Esophagus (tissue), 2 donors: ENCODE measurements at regions not wholly inside any gene's neighbourhood (a gene's known extent, or its start where the extent isn't known, plus 50 kb on each side); places are given as distances from the start of the nearest gene placed in this dataset.

ENCODE experiments used
- H3K27ac ChIP-seq, 2 donors: one replicate each; pipeline ENCODE4 v1.5.1; 2013; ENCODE audit warnings: low read depth in 2 of 2, mild to moderate bottlenecking in 2 of 2, inconsistent platforms in 1 of 2, low read length in 1 of 2, moderate library complexity in 1 of 2
- H3K27me3 ChIP-seq, 2 donors: one replicate each; pipeline ENCODE4 v1.6.1; 2013; ENCODE audit warnings: low read length in 2 of 2, control low read depth in 1 of 2, mild to moderate bottlenecking in 1 of 2; ENCODE audit not compliant: insufficient read depth in 2 of 2, control insufficient read depth in 1 of 2
- H3K36me3 ChIP-seq, 2 donors: one replicate each; pipeline ENCODE4 v1.6.1; 2013; ENCODE audit warnings: low read length in 1 of 2; ENCODE audit not compliant: control insufficient read depth in 2 of 2, insufficient read depth in 2 of 2
- H3K4me1 ChIP-seq, 2 donors: one replicate each; pipeline ENCODE4 v1.6.1; 2013; ENCODE audit warnings: low read length in 1 of 2; ENCODE audit not compliant: control insufficient read depth in 2 of 2, insufficient read depth in 2 of 2
- H3K4me3 ChIP-seq, 2 donors: one replicate each; pipeline ENCODE4 v1.5.1; 2013; ENCODE audit warnings: low read length in 2 of 2, mild to moderate bottlenecking in 2 of 2, low read depth in 1 of 2, moderate library complexity in 1 of 2
- H3K9me3 ChIP-seq, 2 donors: one replicate each; pipeline ENCODE4 v1.6.1; 2013; ENCODE audit warnings: mild to moderate bottlenecking in 2 of 2, low read depth in 1 of 2, low read length in 1 of 2, moderate library complexity in 1 of 2; ENCODE audit not compliant: control insufficient read depth in 2 of 2, insufficient read depth in 1 of 2
- WGBS, 2 donors: extraction: QIAGEN DNeasy Blood & Tissue Kit; methylation state at CpG; one replicate each; pipeline ENCODE4 v1.1.7; 2013; 5-methylcytosine and 5-hydroxymethylcytosine counted together
- donor health status: healthy with polysubstance abuse.
- donor health status: Bipolar disorder and iron deficiency.

- H3K27ac ChIP-seq, result no peak overlapping the region
- no peaks in the 10 kb centered on the region for H3K36me3 ChIP-seq
- no peaks in the 10 kb centered on the region for H3K4me1 ChIP-seq
- H3K9me3 ChIP-seq, result no peaks in the 10 kb centered on the region
- H3K4me3 ChIP-seq, result no peak overlapping the region
- H3K27me3 ChIP-seq, result no peaks in the 10 kb centered on the region
These were observed 540.0 kb downstream of the ETV1 start for GRCh38 chr7:13449460-13449859.

- H3K27me3 ChIP-seq, result no peaks in the 10 kb centered on the region
- H3K4me1 ChIP-seq, result no peaks in the 10 kb centered on the region
- no peak overlapping the region for H3K27ac ChIP-seq
- no peak overlapping the region for H3K4me3 ChIP-seq
- no peaks in the 10 kb centered on the region for H3K36me3 ChIP-seq
- no peaks in the 10 kb centered on the region for H3K9me3 ChIP-seq
- WGBS, 2 donors, result 87 to 89% methylated on average over 8 of the region's 8 CpGs
These were observed 534.4 kb downstream of the ETV1 start for GRCh38 chr7:13454916-13455592.

- Histone ChIP-seq H3K27me3 (no peaks in the 10 kb centered on the region), H3K27ac (no peak overlapping the region), H3K36me3 (no peaks in the 10 kb centered on the region), H3K9me3 (no peaks in the 10 kb centered on the region), H3K4me3 (no peak overlapping the region), H3K4me1 (no peaks in the 10 kb centered on the region)
- 53 to 55% methylated on average over 4 of the region's 4 CpGs for WGBS, 2 donors
These were observed 531.7 kb downstream of the ETV1 start for GRCh38 chr7:13457790-13458189.

- WGBS, 2 donors, result 59 to 66% methylated on average over 7 of the region's 7 CpGs
- H3K9me3 ChIP-seq, result no peaks in the 10 kb centered on the region
- H3K4me1 ChIP-seq, result no peaks in the 10 kb centered on the region
These were observed 522.5 kb downstream of the ETV1 start for GRCh38 chr7:13466874-13467547.

GRCh38 chr7:13476881-13477444, 512.5 kb downstream of the ETV1 start:
- WGBS, 2 donors, result 85 to 87% methylated on average over 2 of the region's 2 CpGs
- no peaks in the 10 kb centered on the region for H3K9me3 ChIP-seq
- H3K27me3 ChIP-seq, result no peaks in the 10 kb centered on the region
- no peaks in the 10 kb centered on the region for H3K36me3 ChIP-seq
- H3K4me1 ChIP-seq, result no peaks in the 10 kb centered on the region
- H3K27ac ChIP-seq, result no peak overlapping the region
- no peak overlapping the region for H3K4me3 ChIP-seq

More at GRCh38 chr7:13466874-13467547, 522.5 kb downstream of the ETV1 start:
- no peaks in the 10 kb centered on the region for H3K27me3 ChIP-seq
- no peaks in the 10 kb centered on the region for H3K36me3 ChIP-seq
- no peak overlapping the region for H3K4me3 ChIP-seq
- H3K27ac ChIP-seq, result no peak overlapping the region

GRCh38 chr7:13489386-13489785, 500.1 kb downstream of the ETV1 start:
- Histone ChIP-seq H3K27me3 (no peaks in the 10 kb centered on the region), H3K9me3 (no peaks in the 10 kb centered on the region), H3K4me1 (no peaks in the 10 kb centered on the region), H3K36me3 (no peaks in the 10 kb centered on the region), H3K27ac (no peak overlapping the region), H3K4me3 (no peak overlapping the region)
- 90 to 91% methylated on average over 6 of the region's 6 CpGs for WGBS, 2 donors

- Histone ChIP-seq H3K27ac (no peak overlapping the region), H3K36me3 (no peaks in the 10 kb centered on the region), H3K4me3 (no peak overlapping the region), H3K4me1 (no peaks in the 10 kb centered on the region), H3K27me3 (no peaks in the 10 kb centered on the region), H3K9me3 (no peaks in the 10 kb centered on the region)
These were observed 492.5 kb downstream of the ETV1 start for GRCh38 chr7:13496976-13497375.

GRCh38 chr7:13508586-13508985, 480.9 kb downstream of the ETV1 start:
- Histone ChIP-seq H3K27ac (no peak overlapping the region), H3K36me3 (no peaks in the 10 kb centered on the region), H3K4me3 (no peak overlapping the region), H3K27me3 (no peaks in the 10 kb centered on the region), H3K4me1 (no peaks in the 10 kb centered on the region), H3K9me3 (no peaks in the 10 kb centered on the region)
- WGBS, 2 donors, result 45 to 62% methylated on average over 1 of the region's 1 CpG

- WGBS, 2 donors, result 85 to 88% methylated on average over 1 of the region's 1 CpG
- H3K36me3 ChIP-seq, result no peaks in the 10 kb centered on the region
- no peak overlapping the region for H3K4me3 ChIP-seq
These were observed 470.7 kb downstream of the ETV1 start for GRCh38 chr7:13518738-13519137.

GRCh38 chr7:13524076-13524475, 465.4 kb downstream of the ETV1 start:
- Histone ChIP-seq H3K4me3 (no peak overlapping the region), H3K27ac (no peak overlapping the region), H3K27me3 (no peaks in the 10 kb centered on the region), H3K36me3 (no peaks in the 10 kb centered on the region), H3K4me1 (no peaks in the 10 kb centered on the region), H3K9me3 (no peaks in the 10 kb centered on the region)

More at GRCh38 chr7:13518738-13519137, 470.7 kb downstream of the ETV1 start:
- no peaks in the 10 kb centered on the region for H3K4me1 ChIP-seq
- H3K27me3 ChIP-seq, result no peaks in the 10 kb centered on the region
- no peaks in the 10 kb centered on the region for H3K9me3 ChIP-seq
- no peak overlapping the region for H3K27ac ChIP-seq
